ENCODE measurements at regions not wholly inside any gene's neighbourhood (a gene's known extent, or its start where the extent isn't known, plus 50 kb on each side); places are given as distances from the start of the nearest gene placed in this dataset.
A peak's percentile ranks its signal among the peaks of the same experiment; 100 is the strongest.

GRCh38 chr13:97826421-97827012 is 127.0 kb upstream of the IPO5 start:
- Mint-ChIP-seq H3K4me1 (ENCODE audit: low read depth) (no peaks in the 10 kb centered on the region), H3K27me3 (ENCODE audit: low read depth) (peaks cover under 1% of the 10 kb centered on the region), H3K9me3 (ENCODE audit: low read depth) (peaks cover 8% of the 10 kb centered on the region), H3K36me3 (ENCODE audit: low read depth) (peaks cover under 1% of the 10 kb centered on the region), H3K4me3 (ENCODE audit: unreplicated experiment) (no peak overlapping the region), H3K27ac (ENCODE audit: unreplicated experiment) (no peak overlapping the region)
- TF ChIP-seq CTCF (IDR thresholded peaks at IDR 0.05): no peak
- DNase-seq (ENCODE audit: low spot score): no peak

GRCh38 chr13:97834250-97834649 is 119.2 kb upstream of the IPO5 start:
- TF ChIP-seq CTCF (IDR thresholded peaks at IDR 0.05): peak; percentile 30
- Mint-ChIP-seq H3K27me3 (ENCODE audit: low read depth) (peaks cover 2% of the 10 kb centered on the region), H3K27ac (ENCODE audit: unreplicated experiment) (no peak overlapping the region), H3K9me3 (ENCODE audit: low read depth) (peaks cover 13% of the 10 kb centered on the region), H3K4me1 (ENCODE audit: low read depth) (peaks cover 3% of the 10 kb centered on the region), H3K36me3 (ENCODE audit: low read depth) (no peaks in the 10 kb centered on the region), H3K4me3 (ENCODE audit: unreplicated experiment) (no peak overlapping the region)
- DNase-seq (ENCODE audit: low spot score): no peak

- Mint-ChIP-seq H3K4me1 (ENCODE audit: low read depth) (no peaks in the 10 kb centered on the region), H3K27me3 (ENCODE audit: low read depth) (peaks cover 22% of the 10 kb centered on the region), H3K9me3 (ENCODE audit: low read depth) (peaks cover 3% of the 10 kb centered on the region), H3K27ac (ENCODE audit: unreplicated experiment) (no peak overlapping the region), H3K36me3 (ENCODE audit: low read depth) (peaks cover 2% of the 10 kb centered on the region), H3K4me3 (ENCODE audit: unreplicated experiment) (no peak overlapping the region)
- no peak for TF ChIP-seq CTCF (IDR thresholded peaks at IDR 0.05)
- DNase-seq (ENCODE audit: low spot score): no peak
Observed at GRCh38 chr13:97843189-97843588, 110.3 kb upstream of the IPO5 start.

- Mint-ChIP-seq H3K4me3 (ENCODE audit: unreplicated experiment) (no peak overlapping the region), H3K36me3 (ENCODE audit: low read depth) (peaks cover 2% of the 10 kb centered on the region), H3K9me3 (ENCODE audit: low read depth) (peaks cover 2% of the 10 kb centered on the region), H3K27me3 (ENCODE audit: low read depth) (peaks cover 20% of the 10 kb centered on the region), H3K4me1 (ENCODE audit: low read depth) (no peaks in the 10 kb centered on the region), H3K27ac (ENCODE audit: unreplicated experiment) (no peak overlapping the region)
- TF ChIP-seq CTCF (IDR thresholded peaks at IDR 0.05): no peak
- no peak for DNase-seq (ENCODE audit: low spot score)
Observed at GRCh38 chr13:97844151-97844550, 109.3 kb upstream of the IPO5 start.

GRCh38 chr13:97848886-97849285 is 104.6 kb upstream of the IPO5 start:
- Mint-ChIP-seq H3K36me3 (ENCODE audit: low read depth) (no peaks in the 10 kb centered on the region), H3K4me3 (ENCODE audit: unreplicated experiment) (no peak overlapping the region), H3K27me3 (ENCODE audit: low read depth) (peaks cover 1% of the 10 kb centered on the region), H3K9me3 (ENCODE audit: low read depth) (peaks cover 13% of the 10 kb centered on the region), H3K27ac (ENCODE audit: unreplicated experiment) (no peak overlapping the region), H3K4me1 (ENCODE audit: low read depth) (peaks cover 8% of the 10 kb centered on the region)
- DNase-seq (ENCODE audit: low spot score): no peak
- no peak for TF ChIP-seq CTCF (IDR thresholded peaks at IDR 0.05)

All from chondrocyte (in vitro differentiated cells).